ENCODE measurements at regions not wholly inside any gene's neighbourhood (a gene's known extent, or its start where the extent isn't known, plus 50 kb on each side); places are given as distances from the start of the nearest gene placed in this dataset.

DNA sequence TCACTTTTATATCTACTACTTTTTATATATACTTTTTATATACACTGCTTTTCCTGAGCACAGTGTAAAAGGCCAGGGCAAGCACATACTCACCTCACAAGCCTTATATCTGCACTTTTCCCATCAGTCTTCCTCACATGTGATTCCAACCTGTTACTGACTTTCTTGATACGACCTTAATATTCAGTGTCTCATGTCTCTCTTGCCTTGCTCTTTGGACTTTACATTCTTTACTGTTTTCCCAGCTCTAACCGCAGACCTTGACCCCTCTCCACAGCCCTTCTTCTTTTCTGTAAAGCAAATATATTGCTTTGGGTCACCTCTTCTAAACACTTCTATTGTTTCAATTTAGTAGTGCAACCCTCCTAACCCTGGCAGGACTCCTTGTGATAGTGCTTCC, 353.1 kb upstream of the ANO5 start:
- TF ChIP-seq ZNF623 (tag by site-specific recombination; IDR thresholded peaks at IDR 0.05) (no peak), TCF7L2 (IDR thresholded peaks at IDR 0.05; ENCODE audit: borderline replicate concordance, low read depth, low read length) (no peak), ZEB2 (tag by site-specific recombination; IDR thresholded peaks at IDR 0.05) (no peak), GFI1B (tag by site-specific recombination; IDR thresholded peaks at IDR 0.05) (no peak), ZNF426 (tag by site-specific recombination; IDR thresholded peaks at IDR 0.05) (no peak), ZNF114 (tag by site-specific recombination; IDR thresholded peaks at IDR 0.05) (no peak)
- TF ChIP-seq, protein P1, sequence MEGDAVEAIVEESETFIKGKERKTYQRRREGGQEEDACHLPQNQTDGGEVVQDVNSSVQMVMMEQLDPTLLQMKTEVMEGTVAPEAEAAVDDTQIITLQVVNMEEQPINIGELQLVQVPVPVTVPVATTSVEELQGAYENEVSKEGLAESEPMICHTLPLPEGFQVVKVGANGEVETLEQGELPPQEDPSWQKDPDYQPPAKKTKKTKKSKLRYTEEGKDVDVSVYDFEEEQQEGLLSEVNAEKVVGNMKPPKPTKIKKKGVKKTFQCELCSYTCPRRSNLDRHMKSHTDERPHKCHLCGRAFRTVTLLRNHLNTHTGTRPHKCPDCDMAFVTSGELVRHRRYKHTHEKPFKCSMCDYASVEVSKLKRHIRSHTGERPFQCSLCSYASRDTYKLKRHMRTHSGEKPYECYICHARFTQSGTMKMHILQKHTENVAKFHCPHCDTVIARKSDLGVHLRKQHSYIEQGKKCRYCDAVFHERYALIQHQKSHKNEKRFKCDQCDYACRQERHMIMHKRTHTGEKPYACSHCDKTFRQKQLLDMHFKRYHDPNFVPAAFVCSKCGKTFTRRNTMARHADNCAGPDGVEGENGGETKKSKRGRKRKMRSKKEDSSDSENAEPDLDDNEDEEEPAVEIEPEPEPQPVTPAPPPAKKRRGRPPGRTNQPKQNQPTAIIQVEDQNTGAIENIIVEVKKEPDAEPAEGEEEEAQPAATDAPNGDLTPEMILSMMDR (tag by site-specific recombination; IDR thresholded peaks at IDR 0.05): no peak
- TF ChIP-seq, protein P2, sequence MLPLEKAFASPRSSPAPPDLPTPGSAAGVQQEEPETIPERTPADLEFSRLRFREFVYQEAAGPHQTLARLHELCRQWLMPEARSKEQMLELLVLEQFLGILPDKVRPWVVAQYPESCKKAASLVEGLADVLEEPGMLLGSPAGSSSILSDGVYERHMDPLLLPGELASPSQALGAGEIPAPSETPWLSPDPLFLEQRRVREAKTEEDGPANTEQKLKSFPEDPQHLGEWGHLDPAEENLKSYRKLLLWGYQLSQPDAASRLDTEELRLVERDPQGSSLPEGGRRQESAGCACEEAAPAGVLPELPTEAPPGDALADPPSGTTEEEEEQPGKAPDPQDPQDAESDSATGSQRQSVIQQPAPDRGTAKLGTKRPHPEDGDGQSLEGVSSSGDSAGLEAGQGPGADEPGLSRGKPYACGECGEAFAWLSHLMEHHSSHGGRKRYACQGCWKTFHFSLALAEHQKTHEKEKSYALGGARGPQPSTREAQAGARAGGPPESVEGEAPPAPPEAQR (tag by site-specific recombination; IDR thresholded peaks at IDR 0.05): no peak

Data from HEK293 (cell line).